Uterus (tissue), 3 donors: ENCODE measurements at regions not wholly inside any gene's neighbourhood (a gene's known extent, or its start where the extent isn't known, plus 50 kb on each side); places are given as distances from the start of the nearest gene placed in this dataset.
"Not testable (repeated sequence)": the region's sequence is repeated elsewhere in the genome, so short reads cannot be mapped to it uniquely, and the experiment has no call there.

Source experiments
- DNase-seq, 2 donors: peaks; one replicate each; pipeline ENCODE4 v3.0.0-alpha.2; 2019 to 2020
- H3K27ac ChIP-seq, 2 donors: fragments of 200-600 bp; sonication (generic); 1 replicate in 1 of 2; 2 replicates in 1 of 2; pipeline ENCODE4 v1.5.1; 2016 to 2018
- H3K27me3 ChIP-seq, 2 donors: fragments of 200-600 bp; sonication (generic); one replicate each; pipeline ENCODE4 v1.5.1; 2018 to 2019; ENCODE audit warnings: control low read depth in 1 of 2
- H3K36me3 ChIP-seq, 2 donors: fragments of 200-600 bp; sonication (generic); one replicate each; pipeline ENCODE4 v1.5.1; 2019; ENCODE audit warnings: control low read depth in 1 of 2
- H3K4me1 ChIP-seq, 2 donors: fragments of 200-600 bp; sonication (generic); one replicate each; pipeline ENCODE4 v1.5.1; 2018 to 2019; ENCODE audit warnings: control low read depth in 1 of 2
- H3K4me3 ChIP-seq, 2 donors: fragments of 200-600 bp; sonication (generic); 1 replicate in 1 of 2; 2 replicates in 1 of 2; pipeline ENCODE4 v1.5.1; 2018 to 2019; ENCODE audit warnings: mild to moderate bottlenecking in 1 of 2
- H3K9me3 ChIP-seq, 2 donors: fragments of 200-600 bp; sonication (generic); one replicate each; pipeline ENCODE4 v1.5.1; 2019; ENCODE audit warnings: control low read depth in 1 of 2
- CTCF ChIP-seq, 4 experiments: fragments of 200-600 bp in 2 of 4; fragments of 450-650 bp in 2 of 4; sonication (generic) in 2 of 4; IDR thresholded peaks; one replicate each; pipeline ENCODE4 v1.5.1; 2016 to 2019; ENCODE audit warnings: antibody characterized with exemption in 4 of 4, mild to moderate bottlenecking in 2 of 4, moderate library complexity in 1 of 4
- POLR2A ChIP-seq, 2 donors: fragments of 450-650 bp; IDR thresholded peaks; one replicate each; pipeline ENCODE4 v1.6.1; 2016; ENCODE audit warnings: antibody characterized with exemption in 2 of 2, mild to moderate bottlenecking in 1 of 2, moderate library complexity in 1 of 2
- intact Hi-C: fragments of 100-400 bp; cut with DNase I; formaldehyde crosslinking; loops from one replicate; pipeline ENCODE4 v1.15.1; 2023; ENCODE audit warnings: low total_unique reads
- donor health status: DM: yes; HTN: yes; CAD: no.

- H3K4me3 ChIP-seq, result no peak overlapping the region
- no peaks in the 10 kb centered on the region for H3K36me3 ChIP-seq
- no peaks in the 10 kb centered on the region for H3K4me1 ChIP-seq
- TF ChIP-seq CTCF (IDR thresholded peaks at IDR 0.05), result no peak
- no peak for TF ChIP-seq POLR2A (IDR thresholded peaks at IDR 0.05)
- intact Hi-C loops, result no loop called here
- no peak for DNase-seq
- H3K9me3 ChIP-seq, result no peaks in the 10 kb centered on the region
- no peak overlapping the region for H3K27ac ChIP-seq
- H3K27me3 ChIP-seq, result no peaks in the 10 kb centered on the region
Measured at GRCh38 chr13:65929436-65929835, 1300.7 kb downstream of the PCDH9 start.

- TF ChIP-seq CTCF (IDR thresholded peaks at IDR 0.05) (no peak), POLR2A (IDR thresholded peaks at IDR 0.05) (no peak)
- Histone ChIP-seq H3K9me3 (no peaks in the 10 kb centered on the region), H3K36me3 (no peaks in the 10 kb centered on the region), H3K4me1 (no peaks in the 10 kb centered on the region), H3K27me3 (no peaks in the 10 kb centered on the region), H3K4me3 (no peak overlapping the region), H3K27ac (no peak overlapping the region)
- intact Hi-C loops, result no loop called here
- no peak for DNase-seq
Measured at GRCh38 chr13:65926750-65927171, 1303.4 kb downstream of the PCDH9 start.

GRCh38 chr13:65922846-65923245, 1307.3 kb downstream of the PCDH9 start:
- H3K9me3 ChIP-seq, H3K27ac ChIP-seq, H3K4me1 ChIP-seq, H3K27me3 ChIP-seq, intact Hi-C loops, H3K4me3 ChIP-seq, DNase-seq, H3K36me3 ChIP-seq: not testable (repeated sequence)

GRCh38 chr13:65921933-65922332, 1308.2 kb downstream of the PCDH9 start:
- intact Hi-C loops, result no loop called here
- Histone ChIP-seq H3K27me3 (no peaks in the 10 kb centered on the region), H3K4me3 (no peak overlapping the region), H3K36me3 (no peaks in the 10 kb centered on the region), H3K9me3 (no peaks in the 10 kb centered on the region), H3K27ac (no peak overlapping the region), H3K4me1 (no peaks in the 10 kb centered on the region)
- DNase-seq, result no peak
- TF ChIP-seq POLR2A (IDR thresholded peaks at IDR 0.05), result no peak
- TF ChIP-seq CTCF (IDR thresholded peaks at IDR 0.05), result no peak

GRCh38 chr13:65917731-65918130, 1312.4 kb downstream of the PCDH9 start:
- no peak for DNase-seq
- Histone ChIP-seq H3K4me3 (no peak overlapping the region), H3K4me1 (no peaks in the 10 kb centered on the region), H3K36me3 (no peaks in the 10 kb centered on the region), H3K27me3 (no peaks in the 10 kb centered on the region), H3K9me3 (no peaks in the 10 kb centered on the region), H3K27ac (no peak overlapping the region)
- intact Hi-C loops, result no loop called here
- TF ChIP-seq POLR2A (IDR thresholded peaks at IDR 0.05) (no peak), CTCF (IDR thresholded peaks at IDR 0.05) (no peak)

GRCh38 chr13:65915195-65915594, 1314.9 kb downstream of the PCDH9 start:
- TF ChIP-seq CTCF (IDR thresholded peaks at IDR 0.05) (no peak), POLR2A (IDR thresholded peaks at IDR 0.05) (no peak)
- intact Hi-C loops, result no loop called here
- no peak for DNase-seq
- Histone ChIP-seq H3K27me3 (no peaks in the 10 kb centered on the region), H3K4me3 (no peak overlapping the region), H3K36me3 (no peaks in the 10 kb centered on the region), H3K27ac (no peak overlapping the region), H3K4me1 (no peaks in the 10 kb centered on the region), H3K9me3 (no peaks in the 10 kb centered on the region)
